PFSK-1 (cell line): ENCODE measurements at regions not wholly inside any gene's neighbourhood (a gene's known extent, or its start where the extent isn't known, plus 50 kb on each side); places are given as distances from the start of the nearest gene placed in this dataset.

ENCODE experiments used
- POLR2AphosphoS5 ChIP-seq: IDR thresholded peaks from 2 replicates; pipeline ENCODE4 v1.6.1; 2012; ENCODE audit warnings: low read depth, mild to moderate bottlenecking, control low read depth, low read length, moderate library complexity
- TF ChIP-seq, protein P1 (sequence below), 2 experiments: IDR thresholded peaks; 2 replicates each; pipeline versions ENCODE4 v1.6.1 to v1.8.0; 2011 to 2012; ENCODE audit warnings: low read depth in 2 of 2, low read length in 2 of 2, control low read depth in 1 of 2, inconsistent platforms in 1 of 2, mild to moderate bottlenecking in 1 of 2, moderate library complexity in 1 of 2; ENCODE audit not compliant: insufficient read depth in 1 of 2

DNA sequence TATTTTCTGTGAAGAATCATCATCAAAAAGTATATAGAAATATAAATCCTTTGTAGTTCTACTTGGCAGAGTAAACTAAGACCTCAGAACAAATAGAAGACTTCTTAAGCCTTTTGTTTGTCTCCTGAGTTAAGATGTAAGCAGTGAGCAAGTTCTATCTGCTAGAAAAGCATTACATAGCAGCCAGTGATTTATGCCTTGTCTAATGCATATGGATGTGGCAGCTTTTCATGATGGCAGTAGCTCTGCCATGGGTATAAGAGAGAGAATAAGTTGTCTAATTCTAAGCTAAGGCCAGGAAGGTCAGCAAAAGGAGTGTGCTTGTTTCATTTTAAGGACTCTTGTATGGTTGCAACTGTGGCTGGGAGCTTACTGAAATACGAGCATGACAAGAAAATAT lies 920.2 kb downstream of the GRIK2 start:
- TF ChIP-seq, protein P1, sequence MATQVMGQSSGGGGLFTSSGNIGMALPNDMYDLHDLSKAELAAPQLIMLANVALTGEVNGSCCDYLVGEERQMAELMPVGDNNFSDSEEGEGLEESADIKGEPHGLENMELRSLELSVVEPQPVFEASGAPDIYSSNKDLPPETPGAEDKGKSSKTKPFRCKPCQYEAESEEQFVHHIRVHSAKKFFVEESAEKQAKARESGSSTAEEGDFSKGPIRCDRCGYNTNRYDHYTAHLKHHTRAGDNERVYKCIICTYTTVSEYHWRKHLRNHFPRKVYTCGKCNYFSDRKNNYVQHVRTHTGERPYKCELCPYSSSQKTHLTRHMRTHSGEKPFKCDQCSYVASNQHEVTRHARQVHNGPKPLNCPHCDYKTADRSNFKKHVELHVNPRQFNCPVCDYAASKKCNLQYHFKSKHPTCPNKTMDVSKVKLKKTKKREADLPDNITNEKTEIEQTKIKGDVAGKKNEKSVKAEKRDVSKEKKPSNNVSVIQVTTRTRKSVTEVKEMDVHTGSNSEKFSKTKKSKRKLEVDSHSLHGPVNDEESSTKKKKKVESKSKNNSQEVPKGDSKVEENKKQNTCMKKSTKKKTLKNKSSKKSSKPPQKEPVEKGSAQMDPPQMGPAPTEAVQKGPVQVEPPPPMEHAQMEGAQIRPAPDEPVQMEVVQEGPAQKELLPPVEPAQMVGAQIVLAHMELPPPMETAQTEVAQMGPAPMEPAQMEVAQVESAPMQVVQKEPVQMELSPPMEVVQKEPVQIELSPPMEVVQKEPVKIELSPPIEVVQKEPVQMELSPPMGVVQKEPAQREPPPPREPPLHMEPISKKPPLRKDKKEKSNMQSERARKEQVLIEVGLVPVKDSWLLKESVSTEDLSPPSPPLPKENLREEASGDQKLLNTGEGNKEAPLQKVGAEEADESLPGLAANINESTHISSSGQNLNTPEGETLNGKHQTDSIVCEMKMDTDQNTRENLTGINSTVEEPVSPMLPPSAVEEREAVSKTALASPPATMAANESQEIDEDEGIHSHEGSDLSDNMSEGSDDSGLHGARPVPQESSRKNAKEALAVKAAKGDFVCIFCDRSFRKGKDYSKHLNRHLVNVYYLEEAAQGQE (IDR thresholded peaks at IDR 0.05; ENCODE audit: insufficient read depth in 1 of 2, low read depth in 2 of 2, low read length in 2 of 2) = no peak
- no peak for TF ChIP-seq POLR2AphosphoS5
